GM19397 (cell line): ENCODE measurements at regions not wholly inside any gene's neighbourhood (a gene's known extent, or its start where the extent isn't known, plus 50 kb on each side); places are given as distances from the start of the nearest gene placed in this dataset.

Experiments
- ATAC-seq: cut with Tn5 transposase; IDR thresholded peaks from one replicate; pipeline ENCODE4 v1.9.1; 2021; ENCODE audit warnings: mild to moderate bottlenecking, moderate library complexity; ENCODE audit not compliant: unreplicated experiment

- ATAC-seq = no peak
These were observed 105.0 kb upstream of the SESN3 start for GRCh38 chr11:95335989-95336388.

DNA sequence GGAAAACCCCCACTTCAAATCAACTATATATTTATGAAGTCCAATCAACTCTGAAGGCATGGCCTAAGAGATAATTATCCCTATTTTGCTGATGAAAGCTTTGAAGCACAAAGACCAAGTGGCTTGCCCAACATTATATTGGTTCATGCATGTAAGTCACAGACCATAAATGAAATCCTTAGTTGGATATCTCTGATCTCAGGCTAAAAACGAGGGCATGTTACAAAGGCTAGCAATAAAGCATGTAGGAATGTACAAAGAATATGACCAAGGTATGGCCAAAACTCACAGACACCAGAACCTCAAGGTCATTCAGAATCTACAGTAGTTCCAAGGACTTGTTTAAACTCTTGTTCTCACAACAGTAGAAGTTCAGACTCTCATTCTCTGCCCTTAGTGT lies 100.2 kb upstream of the SESN3 start:
- ATAC-seq = no peak

DNA sequence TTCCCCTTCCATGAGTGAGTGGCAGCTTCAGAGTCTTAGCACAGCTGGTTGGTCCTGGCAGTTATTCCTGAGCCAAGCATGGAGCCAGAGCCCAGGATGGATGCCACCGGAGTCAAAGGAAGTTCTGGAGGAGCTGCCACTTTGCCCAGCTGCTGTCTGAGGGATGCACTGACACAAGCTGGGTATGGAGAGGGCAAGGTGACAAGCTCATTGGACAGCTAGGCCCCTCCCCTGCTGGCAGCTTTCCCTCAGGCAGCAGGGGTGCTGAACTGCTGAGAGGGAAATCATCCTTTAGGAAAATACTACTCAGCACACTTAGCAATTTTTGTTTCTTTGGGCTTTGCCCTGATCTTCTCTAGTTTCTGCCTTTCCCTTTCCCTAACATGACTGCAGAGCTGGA lies 99.3 kb upstream of the SESN3 start:
- no peak for ATAC-seq

DNA sequence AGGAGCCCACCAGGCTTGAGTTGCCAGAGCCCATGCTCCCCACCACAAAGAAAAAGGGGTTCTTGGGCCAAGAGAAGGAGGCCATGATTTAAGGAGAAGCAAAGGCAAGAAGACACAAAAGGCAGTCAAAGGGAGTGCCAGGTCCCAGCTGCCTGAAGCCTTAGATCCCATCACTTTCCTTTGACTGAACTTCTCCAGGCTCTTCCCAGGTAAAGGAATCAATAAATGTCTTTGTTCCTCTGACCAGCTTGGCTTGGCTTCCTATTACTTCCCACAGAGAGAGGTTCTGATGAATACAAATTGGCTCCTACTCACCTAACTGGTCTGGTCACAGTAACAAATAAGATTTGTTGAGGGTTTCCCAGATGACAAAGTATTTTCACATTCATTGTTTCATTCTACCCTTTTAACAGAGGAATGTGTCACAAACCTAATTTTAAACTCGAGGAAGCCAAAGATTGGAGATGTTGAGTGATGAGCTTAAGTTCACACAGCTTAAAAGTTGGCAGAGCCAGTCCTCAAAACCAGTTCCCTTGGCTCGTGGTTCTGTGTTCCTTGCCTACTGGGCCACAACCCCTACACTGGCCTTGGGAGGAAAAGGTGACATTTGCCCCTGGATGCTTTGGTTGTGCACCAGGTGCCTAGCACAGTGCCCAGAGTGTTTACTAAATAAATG lies 96.4 kb upstream of the SESN3 start:
- no peak for ATAC-seq

DNA sequence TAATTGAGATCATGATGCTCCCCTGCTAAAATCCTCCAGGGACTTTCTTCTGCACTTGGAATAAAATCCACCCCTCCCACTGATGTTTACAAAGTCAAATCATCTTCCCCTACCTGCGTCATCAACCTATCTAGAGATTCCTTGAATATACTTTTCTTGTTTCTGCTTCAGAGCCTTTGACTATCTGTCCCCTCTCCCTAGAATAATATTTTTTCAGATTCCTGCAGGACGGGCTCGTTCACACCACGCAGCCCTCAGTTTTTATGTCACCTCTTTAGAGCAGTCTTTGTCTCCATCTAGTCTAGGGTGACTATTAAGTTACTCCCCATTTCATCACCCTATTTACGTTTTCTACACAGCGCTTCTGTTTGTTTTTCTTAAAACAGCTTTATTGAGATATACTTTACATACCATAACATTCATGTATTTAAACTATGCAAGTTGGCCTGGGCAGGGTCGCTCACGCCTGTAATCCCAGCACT lies 94.8 kb upstream of the SESN3 start:
- no peak for ATAC-seq

- ATAC-seq = no peak
These were observed 93.8 kb upstream of the SESN3 start for GRCh38 chr11:95324826-95325225.

DNA sequence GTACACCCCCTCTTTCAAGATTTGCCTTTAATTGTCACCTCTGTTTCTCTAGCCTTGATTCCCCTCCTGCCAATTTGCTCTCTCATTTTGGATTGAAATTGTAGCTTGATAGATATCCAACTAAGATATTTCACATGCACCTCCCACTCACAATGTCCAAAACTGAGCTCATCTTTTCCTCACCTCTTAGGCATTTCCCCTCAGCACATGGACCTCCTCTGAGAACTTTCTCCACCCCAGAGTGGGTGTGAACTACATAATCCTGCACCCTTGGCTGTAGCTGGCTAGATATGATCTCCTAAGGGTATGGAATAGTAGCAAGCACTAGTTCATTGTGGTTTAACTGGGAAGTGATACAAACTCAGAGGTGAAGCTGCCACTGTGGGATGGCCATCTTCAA lies 91.5 kb upstream of the SESN3 start:
- no peak for ATAC-seq

GRCh38 chr11:95318498-95318897 lies 87.5 kb upstream of the SESN3 start:
- no peak for ATAC-seq

DNA sequence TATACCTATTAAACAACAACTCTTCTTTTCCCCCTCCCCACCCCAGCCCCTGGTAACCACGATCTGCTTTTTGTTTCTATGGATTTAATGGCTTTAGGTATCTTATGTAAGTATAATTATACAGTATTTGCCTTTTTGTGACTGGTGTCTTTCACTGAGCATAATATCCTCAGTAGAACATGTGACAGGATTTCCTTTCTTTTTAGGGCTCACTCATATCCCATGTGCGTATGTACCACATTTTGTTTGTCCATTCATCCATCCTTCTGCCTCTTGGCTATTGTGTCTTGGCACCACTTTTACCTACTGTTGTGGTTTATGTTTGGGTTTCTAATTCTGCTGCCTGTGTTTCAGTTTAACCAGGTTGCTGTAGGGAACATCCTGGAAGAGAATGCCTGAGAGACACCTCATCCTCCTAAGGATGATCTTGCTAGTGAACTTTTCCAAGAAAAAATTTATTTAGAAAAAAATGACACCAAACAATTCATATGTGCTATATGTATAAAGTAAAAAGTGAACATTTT lies 77.6 kb upstream of the SESN3 start:
- ATAC-seq = no peak

DNA sequence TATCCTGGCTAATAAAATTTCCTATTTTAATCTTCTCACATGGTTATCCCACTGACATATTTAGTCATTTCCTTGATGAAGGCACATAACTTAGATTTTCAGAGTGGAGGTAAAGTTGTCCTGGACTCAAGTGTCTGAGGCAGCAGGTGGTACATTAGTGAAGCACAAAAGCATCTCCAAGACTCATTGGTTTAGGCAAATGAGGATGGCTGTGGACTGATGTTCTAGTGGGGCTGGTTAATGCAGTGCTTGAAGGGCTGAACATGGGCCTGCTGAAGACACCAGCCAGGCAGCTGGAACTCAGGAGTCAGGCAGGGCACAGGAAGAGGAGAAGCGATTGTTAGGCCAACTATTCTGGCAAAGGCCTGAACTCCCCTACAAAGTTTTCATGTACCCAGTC lies 76.3 kb upstream of the SESN3 start:
- no peak for ATAC-seq

- ATAC-seq = no peak
These were observed 75.8 kb upstream of the SESN3 start for GRCh38 chr11:95306801-95307200.

DNA sequence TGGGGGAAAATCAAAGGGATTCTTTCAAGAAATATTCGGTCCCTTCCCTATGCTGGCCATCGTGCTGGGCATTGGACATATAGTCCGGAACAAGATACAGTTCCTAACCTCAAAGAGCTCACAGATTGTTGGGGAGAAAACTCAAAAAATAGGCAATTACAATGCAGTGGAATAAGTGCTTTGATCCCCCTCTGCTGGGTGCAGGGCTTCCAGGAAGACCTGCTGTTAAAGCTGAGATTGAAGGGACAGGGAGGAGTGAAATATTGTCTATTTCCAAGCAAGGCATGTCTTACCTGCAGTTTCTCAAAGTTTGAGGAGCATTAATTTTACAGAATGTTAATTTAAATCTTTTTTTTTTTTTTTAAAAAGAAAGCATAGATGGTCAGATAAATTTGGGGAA lies 75.1 kb upstream of the SESN3 start:
- no peak for ATAC-seq

DNA sequence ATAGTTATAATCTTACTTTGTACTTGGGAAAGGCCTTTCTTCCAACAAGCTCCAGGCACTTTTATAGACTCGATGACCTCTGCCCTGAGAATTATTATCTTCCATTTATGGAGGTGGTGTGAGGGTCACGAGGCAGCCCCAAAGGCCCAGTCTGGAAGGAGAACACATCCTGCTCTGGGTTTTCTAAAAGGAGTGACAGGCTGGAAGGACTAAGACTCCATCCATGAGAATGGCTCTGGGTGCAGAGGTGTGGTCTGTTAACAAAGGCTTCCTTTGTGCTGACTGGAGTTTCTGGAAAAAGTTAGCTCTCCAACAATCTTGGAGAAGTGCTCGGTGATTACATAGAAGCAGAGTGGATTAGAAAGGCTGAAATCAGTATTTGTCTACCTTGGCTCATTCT lies 74.7 kb upstream of the SESN3 start:
- no peak for ATAC-seq

DNA sequence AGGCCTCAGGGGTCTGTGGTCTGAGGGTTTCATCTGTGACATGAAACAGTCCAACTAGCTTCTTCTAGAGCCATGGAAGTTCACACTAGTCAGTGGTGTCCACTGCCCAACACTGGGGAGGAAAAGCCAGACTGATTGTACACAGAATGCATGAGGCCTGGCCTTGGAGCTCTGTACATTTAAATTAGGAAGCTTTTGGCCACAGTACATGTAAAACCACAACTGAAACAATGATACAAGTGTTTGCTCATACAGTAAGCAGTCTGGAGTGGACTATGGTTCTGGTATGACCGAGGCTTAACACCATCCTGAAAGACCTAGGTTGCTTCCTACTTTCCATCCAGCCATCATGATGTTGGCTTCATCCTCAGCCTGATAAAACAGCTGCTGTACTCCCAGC lies 73.8 kb upstream of the SESN3 start:
- no peak for ATAC-seq

- ATAC-seq = no peak
These were observed 71.2 kb upstream of the SESN3 start for GRCh38 chr11:95302211-95302610.

GRCh38 chr11:95301474-95301873 lies 70.5 kb upstream of the SESN3 start:
- ATAC-seq = no peak

- ATAC-seq = no peak
These were observed 68.2 kb upstream of the SESN3 start for GRCh38 chr11:95299078-95299679.

DNA sequence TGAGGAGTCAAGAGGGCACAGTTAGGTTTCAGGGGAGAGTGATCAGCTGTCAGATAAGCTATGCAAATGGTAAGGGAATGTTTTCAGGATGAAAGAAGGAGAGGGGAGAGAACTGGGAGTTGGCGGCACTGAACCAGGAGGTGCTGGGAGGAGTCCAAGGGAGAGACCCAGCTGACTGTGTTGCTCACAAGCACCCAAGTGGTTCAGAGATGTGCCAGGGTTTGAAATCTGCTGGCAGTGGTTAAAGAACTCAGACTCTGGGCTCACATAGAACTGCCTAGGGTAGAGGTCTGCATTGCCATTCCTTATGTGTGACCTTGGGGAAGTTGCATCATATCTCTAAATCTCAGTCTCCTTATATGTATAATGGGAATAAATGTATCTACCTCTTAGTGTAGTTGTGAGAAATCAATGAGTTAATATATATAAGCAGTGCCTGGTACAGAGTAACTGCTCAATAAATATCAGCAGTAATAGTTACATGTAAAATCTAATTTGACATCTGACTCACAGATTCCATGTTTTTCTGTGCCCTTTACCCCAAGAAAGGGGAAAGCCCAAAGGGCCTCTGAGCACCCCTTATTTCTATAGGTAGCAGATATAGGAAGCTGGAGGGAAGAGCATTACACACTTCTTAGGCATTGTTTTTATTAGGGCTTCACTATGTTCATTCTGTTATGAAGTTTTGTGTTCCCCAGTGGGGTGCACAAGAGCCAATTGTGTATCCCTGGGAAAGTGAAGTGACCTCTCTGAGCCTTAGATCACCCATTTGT lies 66.9 kb upstream of the SESN3 start:
- ATAC-seq = no peak

GRCh38 chr11:95296621-95297025 lies 65.6 kb upstream of the SESN3 start:
- peak; percentile 94 for ATAC-seq

DNA sequence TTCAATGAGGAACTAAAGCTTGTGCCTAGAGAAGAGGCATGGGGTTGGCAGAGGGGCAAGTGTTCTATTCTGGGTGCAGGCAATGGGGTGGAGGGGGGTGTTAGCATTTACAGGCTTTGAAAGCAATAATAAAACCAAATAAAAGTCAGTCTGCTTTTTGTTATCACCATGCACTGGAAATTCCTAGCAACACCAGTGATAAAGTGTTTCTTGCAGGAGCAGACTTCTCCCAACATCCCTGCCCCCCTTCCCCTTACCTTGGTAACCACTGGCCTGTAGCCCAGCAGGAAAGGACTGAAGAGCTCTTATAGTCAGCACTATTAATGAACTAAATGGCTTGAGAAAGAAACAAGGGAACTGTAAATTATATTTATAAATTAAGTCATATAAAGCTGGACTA lies 65.2 kb upstream of the SESN3 start:
- ATAC-seq = no peak

DNA sequence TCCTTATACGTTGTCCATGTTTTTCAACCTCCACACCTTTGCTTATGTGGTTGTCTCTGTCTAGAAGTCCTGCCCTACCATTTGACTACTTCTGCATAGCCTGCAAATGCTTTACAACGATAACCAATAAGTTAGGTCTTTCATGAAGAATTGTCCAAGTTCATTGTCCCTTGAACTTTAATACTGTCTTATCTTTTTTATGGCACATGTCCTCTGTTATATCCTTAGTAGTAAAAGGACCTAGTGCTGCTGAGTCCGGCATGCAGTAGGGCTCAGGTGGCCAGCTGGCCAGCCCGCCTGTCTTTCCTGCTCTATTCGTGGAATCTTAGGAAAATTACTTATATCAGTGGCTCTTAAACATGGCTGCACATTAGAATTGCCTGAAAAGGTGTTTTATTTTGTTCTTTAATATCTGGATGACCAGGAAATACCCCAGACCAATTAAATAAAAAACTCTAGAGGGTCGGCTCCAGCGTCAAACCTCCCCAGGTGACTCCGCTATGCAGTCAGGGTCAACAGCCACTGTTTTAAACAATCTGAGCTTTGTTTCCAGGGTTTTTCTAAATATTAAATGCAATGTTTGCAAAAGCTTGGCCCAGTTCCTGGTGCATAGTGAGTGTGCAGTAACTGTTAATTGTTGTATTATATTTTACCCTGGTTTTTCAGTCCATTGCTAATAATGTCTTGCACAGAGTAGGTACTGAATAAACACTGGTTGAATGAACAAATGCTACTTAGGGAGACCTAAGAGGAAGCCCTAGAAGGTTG lies 64.6 kb upstream of the SESN3 start:
- no peak for ATAC-seq
